ENCODE measurements at regions not wholly inside any gene's neighbourhood (a gene's known extent, or its start where the extent isn't known, plus 50 kb on each side); places are given as distances from the start of the nearest gene placed in this dataset.

DNA sequence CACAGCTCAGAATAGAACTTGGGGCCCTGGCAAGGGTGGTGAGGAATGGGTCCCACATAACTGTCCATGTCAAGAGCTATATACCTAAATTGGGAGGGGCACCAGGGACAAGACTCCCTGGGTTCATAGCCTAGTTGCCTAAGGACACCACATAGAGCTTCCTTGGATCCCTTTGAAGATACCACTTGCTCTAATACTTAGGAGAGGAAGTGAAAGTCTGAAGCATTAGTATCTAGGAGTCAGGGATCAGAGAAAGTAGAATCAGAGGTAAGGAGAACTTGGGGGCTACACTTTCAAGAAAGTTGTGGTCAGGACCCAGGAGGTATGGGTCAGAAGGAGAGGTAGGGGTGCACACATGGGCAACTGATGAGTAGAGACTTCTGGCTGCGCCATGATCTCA is 318.2 kb upstream of the SLC39A10 start:
- BruUV-seq (replicated peaks) = no TSS peak
- ATAC-seq (no peak), DNase-seq (ENCODE audit: low read depth, low spot score) (no peak), FAIRE-seq (no peak)
- H4K20me1 ChIP-seq (ENCODE audit: control insufficient read depth, insufficient read depth) = no peaks in the 10 kb centered on the region
- no peak overlapping the region for H2AFZ ChIP-seq (ENCODE audit: control insufficient read depth, low read depth, low read length)
- H3K4me2 ChIP-seq (ENCODE audit: control insufficient read depth, insufficient read depth) = no peak overlapping the region
- intact Hi-C loops (cut with micrococcal nuclease; ENCODE audit: unreplicated experiment) (loop anchor here (10.0 kb wide), 1 partner anchor 226 kb away; no protein-coding TSS in a partner anchor), in situ Hi-C loops (cut with MboI) (no loop called here)
- H3K79me2 ChIP-seq (ENCODE audit: control insufficient read depth, insufficient read depth, low read length) = no peaks in the 10 kb centered on the region
- CTCF ChIA-PET = interaction anchor here (2.4 kb wide), 1 partner anchor 19 kb away, joined by 10 read pairs; no protein-coding TSS in a partner anchor
- RAD21 ChIA-PET (ENCODE audit: unreplicated experiment) = no interaction called here
- no peaks in the 10 kb centered on the region for H3K36me3 ChIP-seq (ENCODE audit: control insufficient read depth in 2 of 2, insufficient read depth in 2 of 2, low read length in 1 of 2)
- no peaks in the 10 kb centered on the region for H3K27me3 ChIP-seq (replicated peaks in 1 of 2; ENCODE audit: control insufficient read depth in 2 of 2, insufficient read depth in 2 of 2, low read length in 1 of 2)
- SMC1A ChIA-PET (ENCODE audit: uncharacterized antibody, unreplicated experiment) = interaction anchor here (0.6 to 3.2 kb wide), 3 partner anchors 8 to 471 kb away, joined by 3 to 17 read pairs (median 15); no protein-coding TSS in a partner anchor
- no peak overlapping the region for H3K9ac ChIP-seq (ENCODE audit: control insufficient read depth, insufficient read depth, low read length)
- TF ChIP-seq, protein P1, sequence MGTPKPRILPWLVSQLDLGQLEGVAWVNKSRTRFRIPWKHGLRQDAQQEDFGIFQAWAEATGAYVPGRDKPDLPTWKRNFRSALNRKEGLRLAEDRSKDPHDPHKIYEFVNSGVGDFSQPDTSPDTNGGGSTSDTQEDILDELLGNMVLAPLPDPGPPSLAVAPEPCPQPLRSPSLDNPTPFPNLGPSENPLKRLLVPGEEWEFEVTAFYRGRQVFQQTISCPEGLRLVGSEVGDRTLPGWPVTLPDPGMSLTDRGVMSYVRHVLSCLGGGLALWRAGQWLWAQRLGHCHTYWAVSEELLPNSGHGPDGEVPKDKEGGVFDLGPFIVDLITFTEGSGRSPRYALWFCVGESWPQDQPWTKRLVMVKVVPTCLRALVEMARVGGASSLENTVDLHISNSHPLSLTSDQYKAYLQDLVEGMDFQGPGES (IDR thresholded peaks at IDR 0.05) = no peak
- no peak for TF ChIP-seq JUNB (IDR thresholded peaks at IDR 0.05)
- no peak for TF ChIP-seq PML (IDR thresholded peaks at IDR 0.05; ENCODE audit: low read length)
- no peak for TF ChIP-seq EED (IDR thresholded peaks at IDR 0.05; ENCODE audit: low read depth)
- TF ChIP-seq SPI1 (IDR thresholded peaks at IDR 0.05; ENCODE audit: borderline replicate concordance, insufficient read depth, low read depth, low read length) = peak; percentile 54; the same call in 1 of the 2 replicates
- POLR2A ChIA-PET = interaction anchor here (0.6 kb wide), 1 partner anchor 312 kb away, joined by 3 read pairs; no protein-coding TSS in a partner anchor
- no peaks in the 10 kb centered on the region for H3K9me3 ChIP-seq (replicated peaks; ENCODE audit: control insufficient read depth, insufficient read depth, low read length)
- H3K4me3 ChIP-seq = no peak overlapping the region
- H3K4me1 ChIP-seq (ENCODE audit: control insufficient read depth, insufficient read depth, low read length) = no peaks in the 10 kb centered on the region
- no peak overlapping the region for H3K27ac ChIP-seq (ENCODE audit: control insufficient read depth, insufficient read depth)
- WGBS (ENCODE audit: insufficient coverage, insufficient replicate concordance, low lambda C conversion rate, missing lambda C conversion rate) = 50% methylated on average over 1 of the region's 1 CpG

DNA sequence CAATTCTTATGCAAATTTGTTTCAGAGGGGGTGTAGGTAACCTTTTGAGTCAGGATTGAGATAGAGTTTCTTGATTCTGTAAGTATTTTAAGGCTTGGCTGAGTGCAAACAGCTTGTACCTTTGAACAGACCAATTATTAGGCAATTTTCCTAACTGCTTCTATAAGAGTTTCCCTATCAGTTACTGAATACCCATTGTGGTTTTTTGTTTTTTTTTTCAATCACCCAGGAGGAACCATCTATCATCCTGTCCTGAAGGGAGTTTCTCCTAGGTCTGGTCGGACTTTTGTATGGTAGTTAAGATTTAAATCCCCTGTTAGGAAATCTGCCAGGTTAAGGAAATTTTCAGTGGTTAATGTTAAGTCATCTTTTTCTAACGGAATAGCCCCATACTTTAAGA is 319.4 kb upstream of the SLC39A10 start:
- Histone ChIP-seq H3K36me3 (ENCODE audit: control insufficient read depth in 2 of 2, insufficient read depth in 2 of 2, low read length in 1 of 2) (no peaks in the 10 kb centered on the region), H3K4me3 (no peak overlapping the region), H3K9ac (ENCODE audit: control insufficient read depth, insufficient read depth, low read length) (no peak overlapping the region), H3K27ac (ENCODE audit: control insufficient read depth, insufficient read depth) (no peak overlapping the region), H3K4me2 (ENCODE audit: control insufficient read depth, insufficient read depth) (no peak overlapping the region), H2AFZ (ENCODE audit: control insufficient read depth, low read depth, low read length) (no peak overlapping the region), H3K4me1 (ENCODE audit: control insufficient read depth, insufficient read depth, low read length) (no peaks in the 10 kb centered on the region), H3K27me3 (replicated peaks in 1 of 2; ENCODE audit: control insufficient read depth in 2 of 2, insufficient read depth in 2 of 2, low read length in 1 of 2) (no peaks in the 10 kb centered on the region), H3K79me2 (ENCODE audit: control insufficient read depth, insufficient read depth, low read length) (no peaks in the 10 kb centered on the region), H3K9me3 (replicated peaks; ENCODE audit: control insufficient read depth, insufficient read depth, low read length) (no peaks in the 10 kb centered on the region), H4K20me1 (ENCODE audit: control insufficient read depth, insufficient read depth) (no peaks in the 10 kb centered on the region)
- ChIA-PET SMC1A (ENCODE audit: uncharacterized antibody, unreplicated experiment) (interaction anchor here (0.6 to 3.1 kb wide), 2 partner anchors 17 to 75 kb away, joined by 5 to 15 read pairs; no protein-coding TSS in a partner anchor), POLR2A (no interaction called here), RAD21 (ENCODE audit: unreplicated experiment) (interaction anchor here (0.9 kb wide), 1 partner anchor 23 kb away, joined by 3 read pairs; no protein-coding TSS in a partner anchor), CTCF (interaction anchor here (0.6 to 1.1 kb wide), 2 partner anchors 19 to 755 kb away, joined by 4 to 5 read pairs; no protein-coding TSS in a partner anchor)
- DNase-seq (ENCODE audit: low read depth, low spot score) (no peak), FAIRE-seq (no peak), ATAC-seq (peak; percentile 56)
- in situ Hi-C loops (cut with MboI) (no loop called here), intact Hi-C loops (cut with micrococcal nuclease; ENCODE audit: unreplicated experiment) (loop anchor here (1.0 to 10.0 kb wide), 2 partner anchors 73 to 227 kb away; no protein-coding TSS in a partner anchor)
- BruUV-seq (replicated peaks) = no TSS peak
- TF ChIP-seq, protein P2, sequence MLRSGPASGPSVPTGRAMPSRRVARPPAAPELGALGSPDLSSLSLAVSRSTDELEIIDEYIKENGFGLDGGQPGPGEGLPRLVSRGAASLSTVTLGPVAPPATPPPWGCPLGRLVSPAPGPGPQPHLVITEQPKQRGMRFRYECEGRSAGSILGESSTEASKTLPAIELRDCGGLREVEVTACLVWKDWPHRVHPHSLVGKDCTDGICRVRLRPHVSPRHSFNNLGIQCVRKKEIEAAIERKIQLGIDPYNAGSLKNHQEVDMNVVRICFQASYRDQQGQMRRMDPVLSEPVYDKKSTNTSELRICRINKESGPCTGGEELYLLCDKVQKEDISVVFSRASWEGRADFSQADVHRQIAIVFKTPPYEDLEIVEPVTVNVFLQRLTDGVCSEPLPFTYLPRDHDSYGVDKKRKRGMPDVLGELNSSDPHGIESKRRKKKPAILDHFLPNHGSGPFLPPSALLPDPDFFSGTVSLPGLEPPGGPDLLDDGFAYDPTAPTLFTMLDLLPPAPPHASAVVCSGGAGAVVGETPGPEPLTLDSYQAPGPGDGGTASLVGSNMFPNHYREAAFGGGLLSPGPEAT (IDR thresholded peaks at IDR 0.05; ENCODE audit: low read depth) = 0 out of 2 replicates have a peak, but pooled peaks have one; percentile 13
- TF ChIP-seq MTA2 (IDR thresholded peaks at IDR 0.05; ENCODE audit: low read depth) = peak; percentile 18; the same call in 1 of the 2 replicates
- no peak for TF ChIP-seq EGR1 (IDR thresholded peaks at IDR 0.05; ENCODE audit: borderline replicate concordance in 1 of 2, low read depth in 2 of 2, low read length in 2 of 2)
- TF ChIP-seq, protein P3, sequence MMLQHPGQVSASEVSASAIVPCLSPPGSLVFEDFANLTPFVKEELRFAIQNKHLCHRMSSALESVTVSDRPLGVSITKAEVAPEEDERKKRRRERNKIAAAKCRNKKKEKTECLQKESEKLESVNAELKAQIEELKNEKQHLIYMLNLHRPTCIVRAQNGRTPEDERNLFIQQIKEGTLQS (IDR thresholded peaks at IDR 0.05; ENCODE audit: borderline replicate concordance, extremely low read depth, low read depth, low read length) = no peak
- TF ChIP-seq KAT2A (conservative IDR thresholded peaks at IDR 0.05; ENCODE audit: control insufficient read depth, low read depth, low read length) = no peak
- WGBS (ENCODE audit: insufficient coverage, insufficient replicate concordance, low lambda C conversion rate, missing lambda C conversion rate) = 0% methylated on average over 2 of the region's 2 CpGs

All from GM12878 (cell line).